HG03558 (cell line): ENCODE measurements at regions not wholly inside any gene's neighbourhood (a gene's known extent, or its start where the extent isn't known, plus 50 kb on each side); places are given as distances from the start of the nearest gene placed in this dataset.
"Not testable (repeated sequence)": the region's sequence is repeated elsewhere in the genome, so short reads cannot be mapped to it uniquely, and the experiment has no call there.

Source experiments
- ATAC-seq: cut with Tn5 transposase; IDR thresholded peaks from one replicate; pipeline ENCODE4 v1.9.1; 2021; ENCODE audit warnings: moderate number of reproducible peaks; ENCODE audit not compliant: unreplicated experiment; ENCODE audit errors: extremely low read depth

DNA sequence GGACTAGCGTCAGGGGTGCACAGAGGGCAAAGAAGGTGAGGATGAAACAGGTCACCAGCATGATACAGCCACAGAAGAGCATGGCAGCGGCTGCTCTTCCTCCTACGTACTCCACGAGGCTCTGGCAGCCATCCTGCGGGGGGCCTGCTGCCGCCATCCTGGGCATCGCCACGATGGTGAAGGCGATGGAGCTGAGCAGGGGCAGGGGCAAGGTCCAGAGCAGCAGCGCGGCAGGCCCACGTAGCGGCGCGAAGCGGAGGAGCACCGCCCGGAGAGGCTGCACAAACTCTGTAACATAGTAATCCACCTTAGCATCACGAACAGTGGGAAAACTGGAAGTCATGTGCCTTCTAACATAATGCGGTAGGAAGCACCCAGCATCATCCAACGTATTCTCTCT is 491.6 kb downstream of the PYDC2 start:
- no peak for ATAC-seq

DNA sequence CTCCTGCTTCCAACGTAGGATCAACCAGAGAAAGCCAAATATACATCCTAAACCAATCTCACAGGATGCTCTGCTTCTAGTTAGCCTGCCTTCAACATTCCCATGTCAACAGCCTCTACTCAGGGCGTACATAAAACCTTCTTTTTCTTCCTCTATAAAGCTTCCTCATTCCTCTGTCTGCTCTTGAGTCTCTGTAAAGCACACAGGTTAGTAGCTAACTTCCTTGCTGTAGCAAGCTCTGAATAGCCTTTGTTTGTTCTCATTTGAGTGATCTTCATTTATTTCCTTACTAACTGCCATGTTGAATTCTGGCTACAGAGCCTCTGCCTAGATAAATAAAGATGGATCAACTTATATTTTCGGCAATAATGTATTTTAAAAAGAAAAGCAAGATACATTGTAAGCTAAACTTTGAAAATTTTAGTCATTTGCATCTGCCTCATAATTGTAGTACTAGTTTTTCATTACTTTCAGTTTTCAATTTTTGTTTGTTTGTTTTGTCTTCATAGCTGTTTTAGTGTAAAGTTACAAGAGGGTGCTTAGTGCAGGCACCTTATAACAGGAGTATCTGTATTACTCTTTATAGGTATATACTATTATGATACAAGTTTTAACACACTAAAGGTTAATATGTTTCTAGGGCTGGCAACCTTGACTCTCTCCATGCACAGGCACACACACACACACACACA is 498.2 kb downstream of the PYDC2 start:
- no peak for ATAC-seq

DNA sequence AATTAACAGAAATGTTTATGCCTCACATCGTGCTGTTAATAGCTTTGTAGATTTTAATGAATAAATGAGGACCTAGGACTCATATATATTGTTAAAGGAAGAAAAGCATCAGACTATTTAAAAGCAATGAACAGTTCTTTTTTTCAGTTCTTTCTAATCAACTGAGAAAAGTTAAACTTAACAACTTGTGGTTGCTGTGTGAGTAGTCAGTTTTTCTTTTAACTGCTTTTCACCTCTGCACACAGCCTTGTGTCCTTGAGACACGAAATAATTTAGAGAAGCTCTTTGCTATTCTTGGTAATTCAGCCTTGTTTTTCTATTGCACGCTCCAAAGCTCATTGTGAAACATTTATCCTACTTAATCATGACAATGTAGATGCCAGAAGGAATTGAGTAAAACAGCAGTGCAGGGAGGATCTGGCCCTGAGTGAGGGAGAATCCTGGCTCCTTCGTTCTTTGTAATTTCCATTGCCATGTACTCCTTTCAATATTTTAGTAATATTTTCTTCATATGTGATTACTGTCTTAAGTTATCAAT is 499.0 kb downstream of the PYDC2 start:
- no peak for ATAC-seq

DNA sequence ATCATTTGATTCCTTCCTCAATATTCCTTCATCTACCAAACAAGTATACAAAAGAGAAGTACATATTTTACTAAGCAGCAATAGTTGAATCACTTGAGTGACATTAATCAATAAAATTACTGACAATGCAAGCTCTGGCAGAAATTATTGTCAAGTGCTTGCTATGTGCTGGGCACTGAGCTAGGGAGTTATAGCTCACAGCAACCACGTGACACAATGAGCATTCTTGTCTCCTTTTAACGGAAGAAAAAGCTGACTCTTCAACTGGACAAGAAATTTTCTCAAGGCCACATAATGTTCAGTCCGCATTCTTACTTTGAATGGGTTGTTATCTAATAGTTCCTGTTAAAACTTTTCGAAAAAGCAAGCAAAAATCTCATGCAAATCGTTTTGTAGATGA is 500.1 kb downstream of the PYDC2 start:
- no peak for ATAC-seq

- no peak for ATAC-seq
Measured at GRCh38 chr3:191961529-191961928, 500.6 kb downstream of the PYDC2 start.

DNA sequence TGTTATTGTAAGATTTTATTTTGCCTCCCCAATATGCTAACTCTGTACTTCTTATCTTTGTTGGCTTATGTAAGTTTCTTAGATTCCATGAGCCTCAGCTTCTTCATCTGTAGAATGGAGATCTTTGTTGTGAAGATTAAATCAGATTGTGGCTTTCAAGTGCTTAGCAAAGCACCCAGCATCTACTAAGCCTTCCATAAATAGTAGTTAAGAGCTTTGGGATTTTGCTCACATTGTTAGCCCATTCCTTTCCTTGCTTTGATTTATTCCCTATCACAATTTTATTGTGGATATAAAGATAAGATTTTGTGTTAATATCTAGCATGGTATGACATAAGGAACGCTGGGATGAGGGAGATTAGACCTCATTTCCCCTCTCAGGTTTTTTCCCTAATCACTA is 501.4 kb downstream of the PYDC2 start:
- ATAC-seq = no peak

DNA sequence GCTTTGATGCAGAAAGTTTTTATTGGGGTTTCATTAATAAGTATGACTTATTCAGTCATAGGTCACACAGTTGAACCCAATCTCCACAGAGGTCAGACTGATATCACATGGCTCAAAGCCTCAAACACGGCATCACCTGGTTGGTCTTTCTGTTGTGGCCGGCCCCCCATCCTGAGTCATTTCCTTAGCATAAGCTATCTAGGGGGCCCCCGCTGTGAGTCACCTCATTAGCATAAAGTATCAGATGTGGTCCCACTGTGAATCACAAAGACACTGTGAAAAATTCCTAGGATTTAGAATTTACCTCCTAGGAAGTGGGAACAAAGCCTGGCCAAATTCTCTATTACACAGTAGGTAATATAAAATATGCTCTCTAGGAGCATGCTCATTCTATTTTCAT is 502.2 kb downstream of the PYDC2 start:
- no peak for ATAC-seq

GRCh38 chr3:191966556-191966955 is 505.6 kb downstream of the PYDC2 start:
- ATAC-seq = no peak

DNA sequence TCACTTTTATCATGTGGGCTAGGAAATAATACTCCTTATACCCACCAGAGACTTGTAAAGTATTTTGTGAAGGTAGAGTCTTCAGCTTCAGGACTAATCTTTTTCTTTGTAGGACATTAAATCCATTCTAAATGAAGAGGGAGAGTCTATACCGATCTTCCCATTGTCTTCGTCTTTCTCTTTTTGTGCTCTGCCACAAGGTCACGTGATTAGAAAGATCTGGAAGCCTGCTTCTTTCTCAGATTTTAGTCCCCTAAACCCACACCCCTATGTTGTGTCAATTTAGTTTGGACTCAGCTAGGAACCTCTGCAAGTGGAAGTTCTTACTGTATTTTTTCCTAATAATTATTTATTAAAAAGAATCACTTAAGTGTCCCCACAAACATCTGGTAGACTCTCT is 507.3 kb downstream of the PYDC2 start:
- no peak for ATAC-seq

DNA sequence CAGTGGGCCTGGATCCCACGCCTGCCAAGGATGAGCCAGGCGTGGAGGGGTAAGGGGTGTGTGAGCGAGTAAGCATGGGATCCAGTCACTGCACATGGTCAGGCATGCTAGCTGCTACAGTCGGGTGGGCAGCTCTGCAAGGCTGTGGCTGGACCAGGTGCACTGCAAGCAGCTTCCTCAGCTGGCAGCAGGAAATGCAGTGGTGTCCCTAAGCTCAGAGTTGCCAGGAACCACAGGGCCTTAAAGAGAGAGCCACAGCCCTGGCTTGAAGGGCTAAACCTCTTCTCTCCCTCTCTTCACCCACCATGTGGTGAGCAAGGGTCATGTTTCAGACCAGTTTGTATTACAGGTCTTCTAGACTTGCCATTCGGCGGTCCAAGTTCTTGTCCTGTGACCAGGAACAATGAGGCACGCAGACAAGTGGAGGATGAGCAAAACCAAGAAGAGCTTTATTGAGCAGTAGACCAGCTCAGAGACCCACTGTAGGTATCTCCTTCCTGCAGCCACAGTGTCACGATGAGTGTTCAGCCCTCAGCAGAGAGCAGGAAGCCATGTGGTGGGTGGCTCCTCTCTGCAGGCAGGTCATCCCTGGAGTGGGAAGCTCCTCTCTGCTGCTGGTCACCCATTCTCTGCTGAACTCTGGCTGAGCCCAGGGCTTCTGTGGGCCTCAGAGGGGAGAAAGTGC is 511.9 kb downstream of the PYDC2 start:
- ATAC-seq = no peak

- no peak for ATAC-seq
Measured at GRCh38 chr3:191973820-191974219, 512.9 kb downstream of the PYDC2 start.

DNA sequence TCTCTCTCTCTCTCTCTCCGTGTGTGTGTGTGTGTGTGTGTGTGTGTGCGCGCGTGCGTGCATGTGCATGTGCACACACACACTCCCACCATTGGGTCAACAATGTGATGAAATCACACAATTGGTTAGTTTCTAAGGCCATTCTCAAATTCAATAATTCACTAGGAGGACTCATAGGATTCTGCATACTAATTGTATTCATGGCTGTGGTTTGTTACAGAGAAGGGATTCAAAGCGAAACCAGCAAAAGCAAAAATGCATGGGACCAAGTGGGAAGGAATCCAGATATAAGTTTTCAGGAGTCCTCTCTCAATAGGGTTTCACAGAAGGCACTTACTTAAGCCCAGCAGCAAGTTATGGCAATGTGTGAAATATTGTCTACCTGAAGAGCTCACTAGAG is 515.0 kb downstream of the PYDC2 start:
- no peak for ATAC-seq

DNA sequence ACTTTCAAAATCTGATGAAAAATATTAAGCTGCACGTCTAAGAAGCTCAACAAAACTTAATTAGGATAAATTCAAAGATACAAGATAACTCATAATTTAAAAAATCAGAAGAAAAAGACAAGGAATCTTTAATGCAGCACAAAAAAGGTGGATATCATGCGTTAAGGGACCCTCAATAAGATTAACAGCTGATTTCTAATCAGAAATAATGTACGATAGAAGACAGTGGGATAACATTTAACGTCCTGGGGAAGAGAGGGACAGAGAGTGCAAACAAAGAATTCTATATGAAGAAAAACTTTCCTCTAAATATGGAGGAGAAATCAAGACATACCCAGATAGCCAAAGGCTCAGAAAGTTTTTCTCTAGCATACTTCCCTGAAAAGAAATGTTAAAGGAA is 519.5 kb downstream of the PYDC2 start:
- ATAC-seq = no peak

DNA sequence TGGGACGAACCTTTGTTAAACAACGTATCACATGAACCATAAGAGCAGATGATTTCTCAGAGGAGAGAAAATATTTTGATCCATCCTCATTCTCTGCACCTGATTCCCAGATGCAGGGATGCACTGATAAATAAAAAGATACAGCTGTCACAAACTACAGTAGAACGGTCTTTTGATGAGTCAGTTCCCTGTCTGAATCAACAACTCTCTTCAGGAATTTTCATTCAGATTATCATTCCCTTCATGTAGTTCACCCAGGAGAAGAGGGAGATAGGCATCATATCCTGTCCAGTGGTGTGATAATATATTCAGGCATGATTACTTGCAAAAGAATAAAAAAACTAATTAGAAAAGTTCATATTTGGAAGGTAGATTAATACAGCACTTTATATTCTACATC is 521.5 kb downstream of the PYDC2 start:
- ATAC-seq = no peak

DNA sequence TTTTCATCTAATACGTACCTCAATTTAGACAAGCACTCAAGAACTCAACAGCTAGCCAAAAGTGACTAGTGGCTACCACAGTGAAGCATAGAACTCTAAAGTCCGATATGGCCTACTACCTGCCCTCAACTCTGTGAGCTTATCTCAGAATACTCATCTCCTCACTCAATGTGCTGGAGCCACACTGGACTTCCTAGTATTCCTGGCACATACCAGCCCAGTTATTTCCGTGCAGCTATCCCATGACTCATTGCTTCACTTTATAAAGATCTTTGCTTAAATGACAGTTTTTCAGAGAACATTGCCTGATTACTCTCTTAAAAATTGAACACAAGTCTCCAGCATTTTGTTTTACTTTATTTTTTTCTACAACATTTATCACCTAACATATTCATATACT is 524.7 kb downstream of the PYDC2 start:
- ATAC-seq = no peak

- ATAC-seq = no peak
Measured at GRCh38 chr3:191987831-191988350, 526.9 kb downstream of the PYDC2 start.

DNA sequence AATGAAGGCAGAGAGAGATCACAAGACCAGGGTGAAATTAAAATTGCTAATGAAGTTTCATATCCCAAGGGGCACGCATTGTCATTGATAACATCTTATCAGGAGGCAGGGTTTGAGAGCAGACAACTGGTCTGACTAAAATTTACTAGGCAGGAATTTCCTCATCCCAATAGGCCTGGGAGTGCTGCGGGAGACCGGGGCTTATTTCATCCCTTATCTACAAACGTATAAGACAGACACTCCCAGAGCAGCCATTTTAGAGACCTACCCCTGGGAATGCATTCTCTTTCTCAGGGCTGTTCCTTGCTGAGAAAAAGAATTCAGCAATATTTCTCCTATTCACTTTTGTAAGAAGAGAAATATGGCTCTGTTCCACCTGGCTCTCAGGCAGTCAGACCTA is 533.0 kb downstream of the PYDC2 start:
- ATAC-seq = not testable (repeated sequence)

DNA sequence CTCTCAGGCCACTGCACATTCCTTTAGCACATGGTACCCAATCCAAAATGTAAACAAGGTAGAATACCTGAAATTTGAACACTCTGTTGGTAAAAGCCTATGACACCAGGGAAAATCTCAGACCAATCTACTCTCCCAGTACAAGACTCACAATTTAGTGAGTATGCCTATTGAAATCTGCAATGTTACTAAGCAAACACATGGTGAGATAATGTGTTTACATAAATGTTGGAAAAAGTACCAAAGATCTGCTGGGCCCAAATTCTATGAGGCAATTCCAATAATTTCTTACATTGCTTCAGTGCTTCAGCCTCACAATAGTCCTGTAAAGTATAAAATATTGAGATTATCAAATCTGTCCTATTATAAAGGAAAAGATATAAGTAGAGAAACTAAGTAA is 536.1 kb downstream of the PYDC2 start:
- no peak for ATAC-seq

DNA sequence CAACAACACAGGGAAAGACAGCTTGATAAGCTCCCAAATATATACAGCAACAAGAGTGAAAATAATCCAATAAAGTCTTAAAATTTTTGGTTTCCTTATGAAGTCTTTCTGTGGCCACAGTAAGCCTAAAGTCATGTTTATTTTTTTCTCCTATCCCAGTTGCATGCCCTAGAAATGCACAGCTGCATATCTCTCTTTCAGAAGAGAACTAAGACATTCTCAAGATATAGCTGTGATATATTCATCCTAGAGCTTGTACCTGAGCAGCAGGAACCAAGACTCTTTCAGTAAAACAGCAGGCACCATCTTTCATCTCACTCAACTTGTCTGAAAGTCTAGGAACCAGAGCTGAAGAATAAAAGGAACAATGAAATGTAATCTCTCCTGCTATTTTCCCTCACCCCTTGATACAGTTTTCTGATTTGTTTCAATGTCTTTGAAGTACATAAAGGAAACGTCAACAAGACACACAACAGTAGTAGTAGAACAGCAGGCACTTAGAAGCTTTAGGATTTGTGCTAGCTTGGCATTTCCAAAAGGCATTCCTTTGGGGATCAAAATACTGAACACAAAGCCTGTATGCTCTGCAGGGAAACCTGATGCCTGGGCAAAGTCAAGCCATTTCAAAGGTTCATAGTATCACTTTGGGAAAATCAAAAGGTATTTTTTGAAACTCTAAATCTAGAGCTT is 536.8 kb downstream of the PYDC2 start:
- ATAC-seq = no peak

GRCh38 chr3:192001218-192001617 is 540.3 kb downstream of the PYDC2 start:
- no peak for ATAC-seq

DNA sequence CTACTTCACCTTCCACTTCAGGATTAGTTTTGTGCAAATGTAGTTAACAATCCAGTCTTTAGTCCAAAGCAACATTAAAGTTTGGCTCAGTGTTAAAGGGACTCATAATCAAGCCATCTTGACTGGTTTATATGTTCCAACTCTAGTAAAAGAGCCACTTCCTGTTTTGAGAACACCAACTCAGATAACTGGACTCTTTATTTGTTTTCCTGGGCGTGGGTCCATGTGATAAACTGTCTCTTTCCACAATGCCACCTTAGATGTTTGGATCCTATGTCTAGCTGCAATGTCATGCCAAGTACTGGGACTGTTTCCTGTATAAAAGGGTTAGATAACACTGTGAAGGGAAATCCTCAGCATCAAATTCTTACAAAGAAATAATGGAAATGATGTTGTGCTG is 545.0 kb downstream of the PYDC2 start:
- ATAC-seq = no peak
